HG03565 (cell line): ENCODE measurements at regions not wholly inside any gene's neighbourhood (a gene's known extent, or its start where the extent isn't known, plus 50 kb on each side); places are given as distances from the start of the nearest gene placed in this dataset.
"Not testable (repeated sequence)": the region's sequence is repeated elsewhere in the genome, so short reads cannot be mapped to it uniquely, and the experiment has no call there.

Source experiments
- ATAC-seq: cut with Tn5 transposase; IDR thresholded peaks from one replicate; pipeline ENCODE4 v1.9.1; 2021; ENCODE audit warnings: mild to moderate bottlenecking, moderate library complexity; ENCODE audit not compliant: unreplicated experiment

GRCh38 chr21:15306271-15306670 lies 241.5 kb upstream of the NRIP1 start:
- no peak for ATAC-seq

GRCh38 chr21:15308333-15308732 lies 243.5 kb upstream of the NRIP1 start:
- no peak for ATAC-seq

GRCh38 chr21:15309022-15309590 lies 244.3 kb upstream of the NRIP1 start:
- no peak for ATAC-seq

DNA sequence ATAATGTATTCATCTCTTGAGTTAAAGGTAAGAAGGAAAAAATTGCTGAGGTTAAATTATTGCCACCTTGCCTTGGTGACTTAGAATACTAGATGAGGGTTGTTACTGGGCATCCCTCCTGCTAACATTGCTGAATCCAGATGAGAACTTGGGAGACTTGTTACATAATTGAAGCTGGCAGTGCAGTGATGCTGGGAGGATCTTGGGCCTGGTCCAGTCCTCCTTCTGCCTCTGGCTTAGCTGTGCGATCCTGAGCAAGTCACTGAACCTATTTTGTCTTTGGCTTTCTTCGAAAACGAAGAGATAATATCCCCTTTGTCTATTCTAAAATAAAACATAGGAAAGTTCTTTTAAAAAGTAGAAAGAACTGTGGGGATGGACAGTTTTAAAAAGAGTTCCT lies 244.9 kb upstream of the NRIP1 start:
- no peak for ATAC-seq

GRCh38 chr21:15311510-15311909 lies 246.7 kb upstream of the NRIP1 start:
- no peak for ATAC-seq

- not testable (repeated sequence) for ATAC-seq
These were observed 252.2 kb upstream of the NRIP1 start for GRCh38 chr21:15317034-15317433.

- ATAC-seq: no peak
These were observed 254.9 kb upstream of the NRIP1 start for GRCh38 chr21:15319727-15320126.

DNA sequence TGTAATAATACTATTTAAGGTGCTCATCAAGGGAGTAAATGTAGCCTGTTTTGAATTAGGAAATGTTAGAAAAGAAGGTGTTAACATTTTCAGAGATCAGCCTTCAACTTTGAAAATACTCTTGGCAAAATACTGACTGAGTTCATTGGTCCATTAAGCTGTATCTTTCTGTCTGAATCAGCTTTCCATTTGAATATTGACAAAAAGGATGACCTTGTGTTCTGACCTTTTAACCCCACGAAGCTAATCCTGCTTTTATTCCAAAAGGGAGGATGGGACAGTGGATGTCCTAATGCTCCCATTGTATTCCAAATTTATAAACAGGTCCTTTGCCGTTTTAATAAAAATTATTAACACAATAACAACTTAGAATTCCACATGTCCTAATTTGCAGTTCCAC lies 259.7 kb upstream of the NRIP1 start:
- ATAC-seq: no peak

- no peak for ATAC-seq
These were observed 261.4 kb upstream of the NRIP1 start for GRCh38 chr21:15326032-15326867.

DNA sequence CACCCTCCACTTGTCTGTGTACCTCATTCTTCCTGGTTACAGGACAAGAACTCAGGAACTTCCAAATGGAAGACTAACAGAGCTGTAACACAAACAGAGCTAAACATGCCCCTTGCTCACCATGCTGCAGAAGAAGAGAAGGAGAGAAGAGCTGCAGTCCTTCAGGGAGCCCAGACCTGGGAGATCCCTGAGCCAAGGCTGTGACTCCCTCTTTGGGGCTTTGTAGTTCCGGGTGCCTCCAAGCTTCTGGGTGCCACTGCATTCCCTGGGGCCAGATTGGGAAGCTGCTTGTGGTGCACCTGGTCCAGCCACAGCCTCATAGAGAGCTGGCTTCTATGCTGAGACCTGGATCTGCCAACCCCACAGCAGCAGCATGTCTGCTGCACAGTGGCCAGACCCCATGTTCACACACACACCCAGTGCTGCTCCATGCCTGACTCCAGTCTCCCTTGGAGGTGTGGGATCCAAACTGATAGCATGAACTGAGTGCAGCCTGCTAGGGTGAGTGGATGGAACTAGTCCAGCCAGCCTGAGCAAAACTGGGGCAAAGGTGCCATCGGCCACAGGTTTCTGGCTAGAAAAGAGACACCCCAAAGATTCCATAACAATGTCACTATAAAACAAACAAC lies 263.0 kb upstream of the NRIP1 start:
- no peak for ATAC-seq

DNA sequence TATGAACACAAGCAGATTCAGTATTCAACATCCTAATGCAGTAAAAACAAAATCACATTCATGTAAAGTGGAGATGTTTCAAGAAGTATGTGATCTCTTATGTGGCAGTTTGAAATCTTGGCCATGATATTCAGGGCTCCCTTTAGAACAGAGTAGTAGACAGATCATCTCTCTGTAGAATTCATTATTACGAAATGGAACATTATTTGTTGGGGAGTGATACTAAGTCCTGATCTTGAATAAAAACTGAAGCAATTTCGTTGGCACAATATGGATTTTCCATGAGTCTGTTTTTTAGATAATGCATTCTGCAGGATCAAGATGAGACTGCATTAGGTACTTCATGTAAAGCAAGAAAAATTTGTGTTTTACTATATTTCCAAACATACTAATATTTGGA lies 264.4 kb upstream of the NRIP1 start:
- no peak for ATAC-seq

- ATAC-seq: no peak
These were observed 266.1 kb upstream of the NRIP1 start for GRCh38 chr21:15330872-15331271.

DNA sequence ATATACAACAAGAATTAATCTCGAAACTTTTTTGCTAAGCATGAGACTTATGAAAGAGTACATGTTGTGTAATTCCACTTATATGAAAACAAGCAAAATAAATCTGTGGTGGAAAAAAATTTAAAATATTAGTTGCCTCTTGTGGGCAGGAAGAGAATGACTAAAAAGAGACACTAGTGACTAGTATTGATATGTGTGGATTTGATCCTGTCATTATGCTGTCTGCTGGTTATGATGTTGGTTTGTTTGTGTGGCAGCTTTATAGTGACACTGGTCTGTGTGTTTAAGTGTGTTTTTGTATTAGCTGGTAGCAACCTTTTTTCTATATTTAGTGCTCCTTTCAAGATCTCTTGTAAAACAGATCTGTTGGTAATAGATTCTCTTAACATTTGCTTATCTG lies 267.8 kb upstream of the NRIP1 start:
- ATAC-seq: no peak

DNA sequence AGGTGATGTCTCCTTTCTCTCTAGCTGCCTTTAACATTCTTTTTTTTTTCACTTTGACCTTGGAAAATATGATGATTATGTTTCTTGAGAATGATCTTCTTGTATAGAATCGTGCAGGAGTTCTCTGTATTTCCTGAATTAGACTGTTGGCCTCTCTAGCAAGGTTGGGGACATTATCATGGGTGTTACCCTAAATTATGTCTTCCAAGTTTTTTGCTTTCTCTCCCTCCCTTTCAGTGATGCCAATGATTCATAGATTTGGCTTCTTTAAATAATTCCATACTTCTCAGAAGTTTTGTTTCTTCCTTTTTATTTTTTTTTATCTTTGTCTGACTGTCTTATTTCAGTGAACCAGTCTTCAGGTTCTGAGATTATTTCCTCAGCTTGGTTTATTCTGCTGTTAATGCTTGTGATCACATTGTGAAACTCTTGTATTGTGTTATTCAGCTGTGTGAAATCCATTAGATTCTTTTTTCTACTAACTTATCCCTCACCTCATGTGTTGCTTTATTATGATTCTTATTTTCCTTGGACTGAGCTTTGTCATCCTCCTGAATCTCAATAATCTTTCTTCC lies 268.4 kb upstream of the NRIP1 start:
- no peak for ATAC-seq

GRCh38 chr21:15333951-15334350 lies 269.2 kb upstream of the NRIP1 start:
- no peak for ATAC-seq

DNA sequence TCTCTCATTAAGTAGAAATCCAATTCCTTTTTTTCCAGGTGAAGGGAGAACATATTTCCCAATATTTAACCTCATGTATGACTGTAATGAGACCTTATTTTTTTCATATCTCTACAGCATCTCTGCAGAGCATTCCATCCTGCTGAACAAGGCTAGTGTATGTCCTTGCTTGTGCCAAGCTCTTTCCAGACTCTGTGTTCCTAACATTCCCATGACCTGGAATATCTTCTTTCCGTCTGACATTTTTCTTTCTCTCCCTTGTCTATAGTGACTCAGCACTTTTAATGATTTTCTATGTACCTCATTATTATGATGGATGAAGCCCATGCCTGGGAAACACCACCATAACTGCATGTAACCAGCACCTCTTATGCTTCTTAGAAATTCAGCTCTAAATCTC lies 278.3 kb upstream of the NRIP1 start:
- no peak for ATAC-seq

- ATAC-seq: no peak
These were observed 287.2 kb upstream of the NRIP1 start for GRCh38 chr21:15352009-15352408.

- no peak for ATAC-seq
These were observed 288.7 kb upstream of the NRIP1 start for GRCh38 chr21:15353546-15353945.

GRCh38 chr21:15354516-15354915 lies 289.7 kb upstream of the NRIP1 start:
- no peak for ATAC-seq

GRCh38 chr21:15355066-15355465 lies 290.3 kb upstream of the NRIP1 start:
- ATAC-seq: no peak

GRCh38 chr21:15359251-15359650 lies 294.5 kb upstream of the NRIP1 start:
- ATAC-seq: no peak

DNA sequence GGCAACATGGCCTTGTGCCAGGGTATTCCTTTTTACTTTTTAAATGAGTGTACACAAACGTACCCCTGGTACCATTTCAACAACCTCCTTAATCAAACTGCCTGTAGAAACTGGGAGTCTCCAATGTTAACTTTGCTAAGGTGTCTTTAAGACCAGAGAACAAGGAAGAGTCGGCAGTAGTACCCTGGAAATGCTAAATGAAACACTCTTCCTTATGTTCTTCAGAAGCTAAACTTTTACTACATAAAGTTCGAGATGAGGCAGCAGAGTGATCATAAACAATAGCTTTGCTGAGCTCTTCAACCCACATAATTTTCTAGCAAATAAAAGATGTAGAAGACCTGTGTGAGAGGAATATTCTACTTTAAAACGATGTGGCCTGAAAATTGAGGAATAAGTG lies 297.7 kb upstream of the NRIP1 start:
- ATAC-seq: no peak
